Brain pericyte (primary cell): ENCODE measurements at regions not wholly inside any gene's neighbourhood (a gene's known extent, or its start where the extent isn't known, plus 50 kb on each side); places are given as distances from the start of the nearest gene placed in this dataset.

Experiments
- DNase-seq: peaks from one replicate; pipeline ENCODE4 v3.0.0-alpha.2; 2012; ENCODE audit warnings: low read depth, low spot score

GRCh38 chr18:39770399-39770798 lies 2184.6 kb upstream of the PIK3C3 start:
- no peak for DNase-seq

GRCh38 chr18:39764873-39765272 lies 2190.2 kb upstream of the PIK3C3 start:
- no peak for DNase-seq

GRCh38 chr18:39761273-39761672 lies 2193.8 kb upstream of the PIK3C3 start:
- DNase-seq: no peak

- no peak for DNase-seq
These were observed 2194.3 kb upstream of the CELF4 start for GRCh38 chr18:39759926-39760325.

- no peak for DNase-seq
These were observed 2187.6 kb upstream of the CELF4 start for GRCh38 chr18:39753178-39753577.

GRCh38 chr18:39752351-39752750 lies 2186.8 kb upstream of the CELF4 start:
- DNase-seq: no peak

- no peak for DNase-seq
These were observed 2186.3 kb upstream of the CELF4 start for GRCh38 chr18:39751921-39752320.

- DNase-seq: no peak
These were observed 2185.6 kb upstream of the CELF4 start for GRCh38 chr18:39751161-39751560.

GRCh38 chr18:39749154-39749553 lies 2183.6 kb upstream of the CELF4 start:
- no peak for DNase-seq

GRCh38 chr18:39748727-39749126 lies 2183.1 kb upstream of the CELF4 start:
- no peak for DNase-seq

- no peak for DNase-seq
These were observed 2180.6 kb upstream of the CELF4 start for GRCh38 chr18:39746201-39746600.

GRCh38 chr18:39743463-39743862 lies 2177.9 kb upstream of the CELF4 start:
- DNase-seq: no peak

- no peak for DNase-seq
These were observed 2176.3 kb upstream of the CELF4 start for GRCh38 chr18:39741755-39742466.

GRCh38 chr18:39737869-39738268 lies 2172.3 kb upstream of the CELF4 start:
- DNase-seq: no peak

- DNase-seq: no peak
These were observed 2167.3 kb upstream of the CELF4 start for GRCh38 chr18:39732918-39733317.

- DNase-seq: no peak
These were observed 2165.0 kb upstream of the CELF4 start for GRCh38 chr18:39730606-39731005.

- no peak for DNase-seq
These were observed 2159.1 kb upstream of the CELF4 start for GRCh38 chr18:39724652-39725051.

GRCh38 chr18:39721712-39722111 lies 2156.1 kb upstream of the CELF4 start:
- DNase-seq: no peak

GRCh38 chr18:39713961-39714360 lies 2148.4 kb upstream of the CELF4 start:
- no peak for DNase-seq

- no peak for DNase-seq
These were observed 2146.1 kb upstream of the CELF4 start for GRCh38 chr18:39711701-39712100.

GRCh38 chr18:39705362-39705761 lies 2139.8 kb upstream of the CELF4 start:
- no peak for DNase-seq

GRCh38 chr18:39702888-39703287 lies 2137.3 kb upstream of the CELF4 start:
- no peak for DNase-seq

GRCh38 chr18:39701839-39702238 lies 2136.2 kb upstream of the CELF4 start:
- DNase-seq: no peak
